Kidney tubule cell (primary cell): ENCODE measurements at regions not wholly inside any gene's neighbourhood (a gene's known extent, or its start where the extent isn't known, plus 50 kb on each side); places are given as distances from the start of the nearest gene placed in this dataset.

Experiments used
- DNase-seq: peaks from one replicate; pipeline ENCODE4 v3.0.0-alpha.2; 2018; ENCODE audit warnings: low spot score

GRCh38 chrX:106510713-106511403 is 100.9 kb upstream of the RADX start:
- DNase-seq = no peak
